ENCODE measurements at regions not wholly inside any gene's neighbourhood (a gene's known extent, or its start where the extent isn't known, plus 50 kb on each side); places are given as distances from the start of the nearest gene placed in this dataset.

DNA sequence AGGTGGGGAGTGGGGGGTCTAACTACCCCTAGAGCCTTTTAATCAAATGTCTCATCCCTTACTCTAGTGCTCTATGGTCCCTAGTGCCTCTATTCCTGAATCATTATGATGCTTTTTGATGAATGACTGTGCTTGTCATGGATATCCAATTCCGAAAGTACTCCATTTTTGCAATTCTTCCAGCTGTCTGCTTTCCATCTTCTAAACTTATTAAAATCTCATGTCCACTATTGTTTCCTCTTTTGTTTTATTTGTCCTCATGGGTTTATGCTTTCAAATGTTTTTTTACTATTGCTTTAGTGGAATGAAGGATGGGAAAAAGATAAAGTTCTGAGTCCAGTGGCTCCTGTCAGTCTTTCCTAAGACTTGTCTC, 77.2 kb upstream of the KCNMB2 start:
- H3K9me3 ChIP-seq (ENCODE audit: low read length): no peaks in the 10 kb centered on the region
- H3F3A ChIP-seq (ENCODE audit: insufficient read depth, low read length, poor library complexity, severe bottlenecking): no peaks in the 10 kb centered on the region
- no peak overlapping the region for H3K9ac ChIP-seq (ENCODE audit: low read length)
- H2AFZ ChIP-seq (ENCODE audit: low read depth, low read length): no peak overlapping the region
- no peaks in the 10 kb centered on the region for H3K9me2 ChIP-seq (ENCODE audit: insufficient read depth, low read length)
- H3K79me2 ChIP-seq (replicated peaks; ENCODE audit: insufficient read depth, low read length): no peaks in the 10 kb centered on the region
- no peak overlapping the region for H3K27ac ChIP-seq (ENCODE audit: low read length)
- H3K36me3 ChIP-seq (ENCODE audit: insufficient read depth, low read length): no peaks in the 10 kb centered on the region
- no peaks in the 10 kb centered on the region for H3K27me3 ChIP-seq (ENCODE audit: insufficient read depth, low read depth, low read length)
- H3K4me2 ChIP-seq (ENCODE audit: low read length): no peak overlapping the region
- H3K4me3 ChIP-seq (ENCODE audit: low read length): no peak overlapping the region
- no peak for TF ChIP-seq RAD21 (conservative IDR thresholded peaks at IDR 0.05)
- TF ChIP-seq TAF1 (IDR thresholded peaks at IDR 0.05; ENCODE audit: low read depth): no peak
- TF ChIP-seq, protein P1, sequence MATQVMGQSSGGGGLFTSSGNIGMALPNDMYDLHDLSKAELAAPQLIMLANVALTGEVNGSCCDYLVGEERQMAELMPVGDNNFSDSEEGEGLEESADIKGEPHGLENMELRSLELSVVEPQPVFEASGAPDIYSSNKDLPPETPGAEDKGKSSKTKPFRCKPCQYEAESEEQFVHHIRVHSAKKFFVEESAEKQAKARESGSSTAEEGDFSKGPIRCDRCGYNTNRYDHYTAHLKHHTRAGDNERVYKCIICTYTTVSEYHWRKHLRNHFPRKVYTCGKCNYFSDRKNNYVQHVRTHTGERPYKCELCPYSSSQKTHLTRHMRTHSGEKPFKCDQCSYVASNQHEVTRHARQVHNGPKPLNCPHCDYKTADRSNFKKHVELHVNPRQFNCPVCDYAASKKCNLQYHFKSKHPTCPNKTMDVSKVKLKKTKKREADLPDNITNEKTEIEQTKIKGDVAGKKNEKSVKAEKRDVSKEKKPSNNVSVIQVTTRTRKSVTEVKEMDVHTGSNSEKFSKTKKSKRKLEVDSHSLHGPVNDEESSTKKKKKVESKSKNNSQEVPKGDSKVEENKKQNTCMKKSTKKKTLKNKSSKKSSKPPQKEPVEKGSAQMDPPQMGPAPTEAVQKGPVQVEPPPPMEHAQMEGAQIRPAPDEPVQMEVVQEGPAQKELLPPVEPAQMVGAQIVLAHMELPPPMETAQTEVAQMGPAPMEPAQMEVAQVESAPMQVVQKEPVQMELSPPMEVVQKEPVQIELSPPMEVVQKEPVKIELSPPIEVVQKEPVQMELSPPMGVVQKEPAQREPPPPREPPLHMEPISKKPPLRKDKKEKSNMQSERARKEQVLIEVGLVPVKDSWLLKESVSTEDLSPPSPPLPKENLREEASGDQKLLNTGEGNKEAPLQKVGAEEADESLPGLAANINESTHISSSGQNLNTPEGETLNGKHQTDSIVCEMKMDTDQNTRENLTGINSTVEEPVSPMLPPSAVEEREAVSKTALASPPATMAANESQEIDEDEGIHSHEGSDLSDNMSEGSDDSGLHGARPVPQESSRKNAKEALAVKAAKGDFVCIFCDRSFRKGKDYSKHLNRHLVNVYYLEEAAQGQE (IDR thresholded peaks at IDR 0.05; ENCODE audit: borderline replicate concordance): peak; percentile 16
- TF ChIP-seq, protein P2, sequence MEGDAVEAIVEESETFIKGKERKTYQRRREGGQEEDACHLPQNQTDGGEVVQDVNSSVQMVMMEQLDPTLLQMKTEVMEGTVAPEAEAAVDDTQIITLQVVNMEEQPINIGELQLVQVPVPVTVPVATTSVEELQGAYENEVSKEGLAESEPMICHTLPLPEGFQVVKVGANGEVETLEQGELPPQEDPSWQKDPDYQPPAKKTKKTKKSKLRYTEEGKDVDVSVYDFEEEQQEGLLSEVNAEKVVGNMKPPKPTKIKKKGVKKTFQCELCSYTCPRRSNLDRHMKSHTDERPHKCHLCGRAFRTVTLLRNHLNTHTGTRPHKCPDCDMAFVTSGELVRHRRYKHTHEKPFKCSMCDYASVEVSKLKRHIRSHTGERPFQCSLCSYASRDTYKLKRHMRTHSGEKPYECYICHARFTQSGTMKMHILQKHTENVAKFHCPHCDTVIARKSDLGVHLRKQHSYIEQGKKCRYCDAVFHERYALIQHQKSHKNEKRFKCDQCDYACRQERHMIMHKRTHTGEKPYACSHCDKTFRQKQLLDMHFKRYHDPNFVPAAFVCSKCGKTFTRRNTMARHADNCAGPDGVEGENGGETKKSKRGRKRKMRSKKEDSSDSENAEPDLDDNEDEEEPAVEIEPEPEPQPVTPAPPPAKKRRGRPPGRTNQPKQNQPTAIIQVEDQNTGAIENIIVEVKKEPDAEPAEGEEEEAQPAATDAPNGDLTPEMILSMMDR (IDR thresholded peaks at IDR 0.05; ENCODE audit: poor library complexity, severe bottlenecking): no peak
- no peak for TF ChIP-seq EP300 (conservative IDR thresholded peaks at IDR 0.05; ENCODE audit: poor library complexity, severe bottlenecking)
- no peaks in the 10 kb centered on the region for H4K20me1 ChIP-seq (ENCODE audit: insufficient read depth)

DNA sequence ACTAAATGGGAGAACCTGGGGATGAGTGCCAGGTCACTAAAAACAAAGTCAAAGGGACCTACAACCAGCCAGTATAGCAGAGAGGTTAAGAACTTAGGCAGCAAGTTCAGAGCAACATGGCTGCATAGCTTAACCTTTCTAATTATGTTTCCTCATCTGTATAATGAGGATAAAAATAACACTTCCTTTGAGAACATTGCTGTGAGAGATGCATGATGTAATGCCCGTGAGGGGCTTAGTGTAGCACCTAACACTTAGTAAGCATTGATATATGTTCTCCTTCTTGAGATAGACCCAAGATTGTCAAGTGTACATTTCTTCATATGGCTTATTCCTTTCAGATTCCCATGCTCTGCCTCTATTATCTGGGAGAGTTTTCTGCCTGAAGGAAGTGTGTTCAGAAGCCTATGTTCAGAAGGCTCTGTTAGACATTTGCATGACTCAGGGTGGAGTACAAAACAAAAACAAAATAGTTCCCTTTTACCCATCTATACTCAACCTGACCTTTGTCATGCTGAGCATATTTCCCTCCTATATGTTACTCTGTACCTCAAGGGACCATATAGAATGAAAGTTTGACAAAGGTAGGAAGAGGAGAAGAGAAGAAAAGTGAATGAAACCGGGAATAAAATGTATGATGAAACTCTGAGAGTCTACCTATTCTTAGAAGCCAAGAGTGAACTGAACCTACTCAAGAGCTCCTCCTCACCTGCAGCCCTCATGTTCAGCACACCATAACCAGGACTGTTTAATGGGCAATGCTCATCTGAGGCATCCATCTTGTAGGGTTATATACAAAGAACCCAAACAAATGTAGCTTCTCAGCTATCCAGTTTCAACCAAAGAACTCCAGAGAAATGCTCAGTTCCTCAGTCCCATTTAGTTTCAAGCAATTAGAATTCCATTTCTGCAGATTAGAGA, 70.7 kb upstream of the KCNMB2 start:
- H3K36me3 ChIP-seq (ENCODE audit: insufficient read depth, low read length): no peaks in the 10 kb centered on the region
- no peak overlapping the region for H3K4me2 ChIP-seq (ENCODE audit: low read length)
- H3K9me3 ChIP-seq (ENCODE audit: low read length): no peaks in the 10 kb centered on the region
- no peaks in the 10 kb centered on the region for H4K20me1 ChIP-seq (ENCODE audit: insufficient read depth)
- no peak overlapping the region for H3K9ac ChIP-seq (ENCODE audit: low read length)
- no peak overlapping the region for H2AFZ ChIP-seq (ENCODE audit: low read depth, low read length)
- H3K79me2 ChIP-seq (replicated peaks; ENCODE audit: insufficient read depth, low read length): no peaks in the 10 kb centered on the region
- no peak overlapping the region for H3K4me3 ChIP-seq (ENCODE audit: low read length)
- no peak overlapping the region for H3K27ac ChIP-seq (ENCODE audit: low read length)
- H3K27me3 ChIP-seq (ENCODE audit: insufficient read depth, low read depth, low read length): no peaks in the 10 kb centered on the region
- TF ChIP-seq TAF1 (IDR thresholded peaks at IDR 0.05; ENCODE audit: low read depth) (no peak), SMC3 (conservative IDR thresholded peaks at IDR 0.05; ENCODE audit: poor library complexity) (no peak), EZH2 (IDR thresholded peaks at IDR 0.05; ENCODE audit: borderline replicate concordance, insufficient read depth, low read length, poor library complexity, severe bottlenecking) (no peak), EP300 (conservative IDR thresholded peaks at IDR 0.05; ENCODE audit: poor library complexity, severe bottlenecking) (no peak), MXI1 (conservative IDR thresholded peaks at IDR 0.05; ENCODE audit: poor library complexity, severe bottlenecking) (no peak), POLR2AphosphoS5 (IDR thresholded peaks at IDR 0.05) (no peak), RAD21 (conservative IDR thresholded peaks at IDR 0.05) (no peak)
- TF ChIP-seq, protein P2 (IDR thresholded peaks at IDR 0.05; ENCODE audit: poor library complexity, severe bottlenecking): no peak
- TF ChIP-seq, protein P1 (IDR thresholded peaks at IDR 0.05; ENCODE audit: borderline replicate concordance): no peak
- no peaks in the 10 kb centered on the region for H3K9me2 ChIP-seq (ENCODE audit: insufficient read depth, low read length)
- no peaks in the 10 kb centered on the region for H3F3A ChIP-seq (ENCODE audit: insufficient read depth, low read length, poor library complexity, severe bottlenecking)

Measured in neural cell (in vitro differentiated cells).